ENCODE measurements at regions not wholly inside any gene's neighbourhood (a gene's known extent, or its start where the extent isn't known, plus 50 kb on each side); places are given as distances from the start of the nearest gene placed in this dataset.

DNA sequence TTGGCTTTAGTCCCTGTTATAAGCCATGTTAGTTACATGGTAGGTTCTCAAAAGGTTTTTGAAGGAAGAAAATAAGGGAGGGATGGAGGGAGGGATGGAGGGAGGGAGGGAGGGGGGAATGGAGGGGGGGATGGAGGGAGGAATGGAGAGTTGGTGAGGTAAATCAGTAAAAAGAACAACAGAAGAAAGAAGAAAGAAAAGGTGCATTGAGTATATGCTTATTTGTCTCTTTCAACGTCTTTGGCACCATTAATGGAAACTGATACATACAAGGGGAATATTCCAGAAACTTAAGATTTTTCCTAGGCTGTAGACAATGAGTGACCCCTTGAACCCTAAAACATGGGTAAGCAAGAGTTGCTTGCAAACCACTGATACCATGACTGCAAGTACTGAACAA lies 1056.3 kb downstream of the CDH11 start:
- Histone ChIP-seq H3K27me3 (ENCODE audit: control insufficient read depth, insufficient read depth, low read length) (no peaks in the 10 kb centered on the region), H3K9me3 (ENCODE audit: control insufficient read depth, insufficient read depth, low read depth, low read length) (no peaks in the 10 kb centered on the region), H3K4me3 (ENCODE audit: low read depth in 2 of 2, low read length in 2 of 2) (no peak overlapping the region), H3K36me3 (ENCODE audit: control insufficient read depth, insufficient read depth, low read length) (no peaks in the 10 kb centered on the region), H3K4me1 (ENCODE audit: control insufficient read depth, insufficient read depth, low read length) (no peaks in the 10 kb centered on the region), H3K27ac (ENCODE audit: low read length) (no peak overlapping the region)
- TF ChIP-seq TCF7L2 (IDR thresholded peaks at IDR 0.05; ENCODE audit: low read depth, low read length) (no peak), POLR2AphosphoS5 (IDR thresholded peaks at IDR 0.05; ENCODE audit: low read depth, low read length) (no peak), SIN3A (IDR thresholded peaks at IDR 0.05; ENCODE audit: borderline replicate concordance, insufficient read depth, low read depth, low read length) (no peak), REST (IDR thresholded peaks at IDR 0.05; ENCODE audit: insufficient read depth in 1 of 2, low read depth in 2 of 2, low read length in 1 of 2) (no peak)
- TF ChIP-seq, protein P1, sequence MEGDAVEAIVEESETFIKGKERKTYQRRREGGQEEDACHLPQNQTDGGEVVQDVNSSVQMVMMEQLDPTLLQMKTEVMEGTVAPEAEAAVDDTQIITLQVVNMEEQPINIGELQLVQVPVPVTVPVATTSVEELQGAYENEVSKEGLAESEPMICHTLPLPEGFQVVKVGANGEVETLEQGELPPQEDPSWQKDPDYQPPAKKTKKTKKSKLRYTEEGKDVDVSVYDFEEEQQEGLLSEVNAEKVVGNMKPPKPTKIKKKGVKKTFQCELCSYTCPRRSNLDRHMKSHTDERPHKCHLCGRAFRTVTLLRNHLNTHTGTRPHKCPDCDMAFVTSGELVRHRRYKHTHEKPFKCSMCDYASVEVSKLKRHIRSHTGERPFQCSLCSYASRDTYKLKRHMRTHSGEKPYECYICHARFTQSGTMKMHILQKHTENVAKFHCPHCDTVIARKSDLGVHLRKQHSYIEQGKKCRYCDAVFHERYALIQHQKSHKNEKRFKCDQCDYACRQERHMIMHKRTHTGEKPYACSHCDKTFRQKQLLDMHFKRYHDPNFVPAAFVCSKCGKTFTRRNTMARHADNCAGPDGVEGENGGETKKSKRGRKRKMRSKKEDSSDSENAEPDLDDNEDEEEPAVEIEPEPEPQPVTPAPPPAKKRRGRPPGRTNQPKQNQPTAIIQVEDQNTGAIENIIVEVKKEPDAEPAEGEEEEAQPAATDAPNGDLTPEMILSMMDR (IDR thresholded peaks at IDR 0.05): no peak
- intact Hi-C loops (cut with micrococcal nuclease; ENCODE audit: unreplicated experiment) (no loop called here), in situ Hi-C loops (cut with HindIII; ENCODE audit: low pct_unique_long_range_greater_than_20kb, low sequenced_read_pairs) (no loop called here)
- ChIA-PET CTCF (no interaction called here), POLR2A (no interaction called here)
- DNase-seq (ENCODE audit: low read depth, low spot score) (no peak), ATAC-seq (no peak)
- BruUV-seq (replicated peaks): no TSS peak

GRCh38 chr16:64061621-64062020 lies 1060.2 kb downstream of the CDH11 start:
- in situ Hi-C loops (cut with HindIII; ENCODE audit: low pct_unique_long_range_greater_than_20kb, low sequenced_read_pairs): no loop called here
- POLR2A ChIA-PET: no interaction called here

More at GRCh38 chr16:64061621-64062020, 1060.2 kb downstream of the CDH11 start:
- Histone ChIP-seq H3K27me3 (ENCODE audit: control insufficient read depth, insufficient read depth, low read length) (no peaks in the 10 kb centered on the region), H3K36me3 (ENCODE audit: control insufficient read depth, insufficient read depth, low read length) (no peaks in the 10 kb centered on the region), H3K4me1 (ENCODE audit: control insufficient read depth, insufficient read depth, low read length) (no peaks in the 10 kb centered on the region), H3K9me3 (ENCODE audit: control insufficient read depth, insufficient read depth, low read depth, low read length) (no peaks in the 10 kb centered on the region), H3K4me3 (ENCODE audit: low read depth in 2 of 2, low read length in 2 of 2) (no peak overlapping the region), H3K27ac (ENCODE audit: low read length) (no peak overlapping the region)
- CTCF ChIA-PET: no interaction called here
- intact Hi-C loops (cut with micrococcal nuclease; ENCODE audit: unreplicated experiment): no loop called here
- no TSS peak for BruUV-seq (replicated peaks)
- DNase-seq (ENCODE audit: low read depth, low spot score) (no peak), ATAC-seq (no peak)
- TF ChIP-seq, protein P1 (IDR thresholded peaks at IDR 0.05): no peak
- TF ChIP-seq POLR2AphosphoS5 (IDR thresholded peaks at IDR 0.05; ENCODE audit: low read depth, low read length): no peak
- no peak for TF ChIP-seq REST (IDR thresholded peaks at IDR 0.05; ENCODE audit: insufficient read depth in 1 of 2, low read depth in 2 of 2, low read length in 1 of 2)
- TF ChIP-seq SIN3A (IDR thresholded peaks at IDR 0.05; ENCODE audit: borderline replicate concordance, insufficient read depth, low read depth, low read length): no peak
- TF ChIP-seq TCF7L2 (IDR thresholded peaks at IDR 0.05; ENCODE audit: low read depth, low read length): no peak
